NOMO-1 treated with DMSO at 0.1 percent for 48 hours (cell line): ENCODE measurements at regions not wholly inside any gene's neighbourhood (a gene's known extent, or its start where the extent isn't known, plus 50 kb on each side); places are given as distances from the start of the nearest gene placed in this dataset.
"Not testable (repeated sequence)": the region's sequence is repeated elsewhere in the genome, so short reads cannot be mapped to it uniquely, and the experiment has no call there.

ENCODE experiments used
- DNase-seq: peaks from one replicate; lab custom pipeline; 2025; ENCODE audit not compliant: unreplicated experiment; lab: John Stamatoyannopoulos, UW

DNA sequence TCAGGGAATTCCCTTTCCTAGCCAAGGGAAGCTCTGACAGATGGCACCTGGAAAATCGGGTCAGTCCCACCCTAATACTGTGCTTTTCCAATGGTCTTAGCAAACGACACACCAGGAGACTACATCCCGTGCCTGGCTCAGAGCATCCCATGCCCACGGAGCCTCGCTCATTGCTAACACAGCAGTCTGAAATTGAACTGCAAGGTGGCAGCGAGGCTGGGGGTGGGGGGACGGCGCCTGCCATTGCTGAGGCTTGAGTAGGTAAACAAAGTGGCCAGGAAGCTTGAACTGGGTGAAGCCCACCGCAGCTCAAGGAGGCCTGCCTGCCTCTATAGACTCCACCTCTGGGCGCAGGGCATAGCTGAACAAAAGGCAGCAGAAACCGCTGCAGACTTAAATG, 279.5 kb upstream of the LUZP2 start:
- not testable (repeated sequence) for DNase-seq

DNA sequence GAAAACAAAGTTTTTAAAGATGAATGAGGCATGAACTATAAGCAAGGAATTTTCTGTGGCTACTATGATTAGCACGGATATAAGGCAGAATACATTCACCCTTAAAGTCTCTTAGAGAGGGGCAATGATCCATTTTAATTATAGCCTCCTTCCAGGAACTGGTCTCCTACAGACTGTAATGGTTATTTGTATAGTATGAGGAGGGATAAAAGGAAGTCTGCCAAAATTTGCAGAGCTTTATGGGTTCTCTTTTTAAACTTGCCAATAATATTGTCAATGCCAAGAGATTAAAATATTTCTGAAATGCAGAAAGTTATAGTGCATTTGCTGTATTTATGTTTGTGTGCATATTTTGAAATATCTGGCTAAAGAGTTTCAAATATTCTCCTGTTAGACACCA, 271.4 kb upstream of the LUZP2 start:
- no peak for DNase-seq

DNA sequence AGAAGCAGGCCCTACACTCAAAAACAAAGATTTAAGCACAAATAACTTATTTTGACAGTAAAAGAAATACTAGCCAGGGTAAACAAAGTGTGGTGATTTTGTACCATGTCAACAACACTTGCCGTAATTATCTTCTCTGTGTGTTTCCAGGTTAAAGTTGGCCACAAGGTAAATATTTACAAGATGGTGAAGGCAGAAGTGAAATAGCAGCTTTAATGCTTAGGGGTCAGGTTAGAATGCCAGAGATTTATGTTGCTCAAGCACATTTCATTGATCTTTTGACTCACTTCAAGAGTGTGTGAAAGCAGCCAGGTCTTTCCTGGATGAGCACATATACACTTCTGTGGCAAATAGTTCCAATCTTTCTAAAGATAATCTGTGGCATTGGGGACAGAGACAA, 270.2 kb upstream of the LUZP2 start:
- no peak for DNase-seq

DNA sequence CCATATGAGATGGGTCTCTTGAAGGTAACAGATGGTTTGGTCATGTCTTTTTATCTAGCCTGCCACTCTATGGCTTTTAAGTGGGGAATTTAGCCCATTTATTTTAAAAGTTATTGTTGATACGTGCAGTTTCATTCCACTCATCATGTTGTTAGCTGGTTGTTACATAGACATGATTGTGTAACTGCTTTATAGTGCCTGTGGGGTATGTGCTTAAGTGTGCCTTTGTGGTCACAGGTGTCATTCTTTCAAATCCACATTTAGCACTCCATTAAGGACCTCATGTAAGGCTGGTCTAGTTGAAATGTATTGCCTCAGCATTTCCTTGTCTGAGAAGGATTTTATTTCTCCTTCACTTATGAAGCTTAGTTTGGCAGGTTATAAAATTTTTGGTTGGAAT, 263.8 kb upstream of the LUZP2 start:
- no peak for DNase-seq

DNA sequence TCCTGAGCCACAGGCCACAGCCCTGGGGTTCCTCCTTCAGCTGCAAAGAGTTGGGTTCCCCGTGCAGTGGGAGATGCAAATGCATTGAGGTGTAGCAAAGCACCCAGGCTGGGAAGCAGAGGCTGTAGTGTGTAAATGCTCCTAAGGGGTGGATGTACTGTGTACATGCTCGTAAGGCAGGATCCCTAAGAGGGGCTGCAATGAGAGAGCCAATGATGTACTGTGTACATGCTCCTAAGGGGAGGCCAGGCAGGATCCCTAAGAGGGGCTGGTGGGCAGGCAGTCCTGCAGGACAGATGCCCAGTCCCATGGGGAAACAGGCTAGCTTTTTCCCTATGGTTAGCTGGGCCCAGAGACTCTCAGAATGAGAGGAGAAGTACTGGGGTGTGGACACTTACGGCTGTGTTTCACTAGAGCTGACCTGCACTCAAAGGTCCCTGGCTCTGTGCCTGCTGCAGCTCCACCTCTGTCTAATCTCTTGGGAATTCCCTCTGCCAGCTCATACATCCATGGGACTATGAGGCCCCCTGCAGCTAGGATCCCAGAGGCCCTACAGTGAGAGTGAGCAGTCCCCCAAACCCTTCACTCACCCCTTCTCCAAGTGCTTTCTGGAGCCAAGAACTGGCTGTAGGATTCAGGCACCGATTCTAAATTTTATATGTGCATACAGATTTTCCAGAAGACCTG, 261.9 kb upstream of the LUZP2 start:
- DNase-seq, result no peak

- no peak for DNase-seq
Measured at GRCh38 chr11:24238771-24239645, 257.8 kb upstream of the LUZP2 start.

GRCh38 chr11:24239930-24240329, 256.9 kb upstream of the LUZP2 start:
- DNase-seq, result no peak

- no peak for DNase-seq
Measured at GRCh38 chr11:24240496-24241175, 256.2 kb upstream of the LUZP2 start.

- DNase-seq, result no peak
Measured at GRCh38 chr11:24246715-24247114, 250.1 kb upstream of the LUZP2 start.

DNA sequence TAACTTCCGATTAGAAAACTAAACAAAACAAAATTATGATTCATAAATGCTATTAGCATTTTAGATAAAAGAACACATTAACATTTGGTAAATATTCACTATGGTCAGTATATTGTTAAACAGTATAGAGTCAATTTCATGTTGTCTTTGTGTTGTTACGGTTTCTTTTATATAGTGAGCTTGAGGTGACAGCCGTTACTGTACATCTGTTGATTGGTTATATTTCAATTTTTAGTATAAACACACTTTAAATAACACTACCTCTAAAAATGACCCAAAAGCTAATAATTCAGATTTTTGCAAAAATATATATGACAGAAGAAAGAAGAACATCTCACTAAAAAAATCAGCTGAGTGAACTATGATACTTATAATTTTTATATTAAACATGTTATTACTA, 249.0 kb upstream of the LUZP2 start:
- DNase-seq, result no peak

- no peak for DNase-seq
Measured at GRCh38 chr11:24249921-24250320, 246.9 kb upstream of the LUZP2 start.

DNA sequence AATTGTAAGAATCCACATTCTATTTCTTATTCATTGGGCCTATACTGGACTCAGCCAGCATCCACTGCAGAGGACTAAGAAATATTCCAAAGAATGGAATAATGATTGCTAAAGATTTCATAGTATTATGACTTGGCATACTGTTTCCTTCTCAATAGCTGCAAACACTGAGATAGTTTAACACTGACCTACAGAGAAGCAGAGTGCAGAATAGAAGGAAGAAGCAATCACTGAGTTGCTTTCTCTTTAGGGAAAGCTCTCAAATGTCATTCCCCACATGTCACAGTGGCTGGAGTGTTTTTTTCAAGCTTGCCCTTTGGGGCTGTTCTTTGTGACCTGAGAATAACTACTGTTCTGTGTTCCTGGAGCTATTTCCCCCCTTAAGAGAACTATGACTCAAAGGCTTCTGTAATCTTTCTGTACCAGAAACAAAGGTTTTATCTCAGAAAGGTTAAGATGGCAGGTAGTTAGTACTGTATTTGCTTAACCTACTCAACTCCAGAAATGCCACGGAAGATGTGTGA, 243.6 kb upstream of the LUZP2 start:
- no peak for DNase-seq

GRCh38 chr11:24264868-24265267, 232.0 kb upstream of the LUZP2 start:
- DNase-seq, result no peak

GRCh38 chr11:24267014-24267413, 229.8 kb upstream of the LUZP2 start:
- DNase-seq, result no peak

DNA sequence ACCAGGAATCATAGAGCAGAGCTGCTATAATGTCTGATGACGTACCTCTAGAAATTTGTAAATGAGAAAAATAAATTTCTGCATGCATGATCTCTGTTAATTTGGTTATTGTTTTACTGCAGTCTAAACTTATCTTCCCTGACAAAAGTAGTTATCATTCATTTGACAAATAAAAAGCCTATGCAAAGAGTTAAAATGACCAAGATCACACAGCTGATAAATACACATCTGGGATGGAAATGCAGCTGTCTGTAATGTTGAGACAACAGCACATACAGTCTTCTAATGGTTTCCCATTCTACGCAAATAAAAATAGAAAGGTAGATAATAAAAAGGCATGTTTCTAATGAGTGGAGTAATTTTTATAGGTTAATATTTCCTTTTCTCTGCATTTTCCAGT, 225.1 kb upstream of the LUZP2 start:
- DNase-seq, result no peak

DNA sequence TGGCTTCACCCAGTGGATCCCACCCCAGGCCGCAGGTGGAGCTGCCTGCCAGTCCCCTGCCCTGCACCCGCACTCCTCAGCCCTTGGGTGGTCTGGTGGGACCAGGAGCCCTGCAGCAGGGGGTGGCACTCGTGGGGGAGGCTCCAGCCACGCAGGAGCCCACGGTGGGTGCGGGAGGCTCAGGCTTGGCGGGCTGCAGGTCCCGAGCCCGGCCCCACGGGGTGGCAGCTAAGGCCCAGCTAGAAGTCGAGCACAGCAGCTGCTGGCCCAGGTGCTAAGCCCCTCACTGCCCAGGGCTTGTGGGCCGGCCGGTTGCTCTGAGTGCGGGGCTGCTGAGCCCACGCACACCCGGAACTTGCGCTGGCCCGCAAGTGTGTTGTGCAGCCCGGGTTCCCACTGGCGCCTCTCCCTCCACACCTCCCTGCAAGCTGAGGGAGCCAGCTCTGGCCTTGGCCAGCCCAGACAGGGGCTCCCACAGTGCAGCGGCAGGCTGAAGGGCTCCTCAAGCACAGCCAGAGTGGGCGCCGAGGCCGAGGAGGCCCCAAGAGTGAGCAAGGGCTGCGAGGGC, 222.6 kb upstream of the LUZP2 start:
- DNase-seq, result not testable (repeated sequence)

DNA sequence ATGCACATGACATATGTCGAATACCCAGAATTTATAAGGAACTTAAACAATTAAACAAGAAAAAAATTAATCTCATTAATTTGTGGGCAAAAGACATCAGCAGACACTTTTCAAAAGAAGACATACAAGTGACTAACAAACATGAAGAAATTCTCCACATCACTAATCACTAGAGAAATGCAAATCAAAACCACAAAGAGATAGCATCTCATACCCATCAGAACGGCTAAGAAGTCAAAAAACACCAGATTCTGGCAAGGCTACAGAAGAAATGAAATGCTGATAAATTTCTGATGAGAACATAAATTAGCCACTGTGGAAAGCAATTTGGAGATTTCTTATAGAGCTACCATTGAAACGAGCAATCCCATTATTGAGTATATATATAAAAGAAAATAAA, 210.6 kb upstream of the LUZP2 start:
- DNase-seq, result no peak

- no peak for DNase-seq
Measured at GRCh38 chr11:24289301-24289700, 207.6 kb upstream of the LUZP2 start.

DNA sequence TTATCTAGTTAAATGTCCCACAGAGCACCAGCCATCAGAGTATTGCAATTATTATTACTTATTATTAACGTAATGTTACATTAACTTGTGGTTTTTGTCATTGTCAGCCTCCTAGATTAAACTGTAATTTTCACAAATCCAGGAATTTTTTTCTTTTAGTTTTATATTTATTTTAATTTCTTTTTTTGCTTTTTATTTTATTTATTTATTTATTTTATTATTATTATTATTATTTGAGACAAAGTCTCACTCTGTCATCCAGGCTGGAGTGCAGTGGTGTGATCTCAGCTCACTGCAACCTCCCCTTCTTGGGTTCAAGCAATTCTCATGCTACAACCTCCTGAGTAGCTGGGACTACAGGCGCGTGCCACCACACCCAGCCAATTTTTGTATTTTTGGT, 202.9 kb upstream of the LUZP2 start:
- no peak for DNase-seq

GRCh38 chr11:24295360-24295759, 201.5 kb upstream of the LUZP2 start:
- no peak for DNase-seq

DNA sequence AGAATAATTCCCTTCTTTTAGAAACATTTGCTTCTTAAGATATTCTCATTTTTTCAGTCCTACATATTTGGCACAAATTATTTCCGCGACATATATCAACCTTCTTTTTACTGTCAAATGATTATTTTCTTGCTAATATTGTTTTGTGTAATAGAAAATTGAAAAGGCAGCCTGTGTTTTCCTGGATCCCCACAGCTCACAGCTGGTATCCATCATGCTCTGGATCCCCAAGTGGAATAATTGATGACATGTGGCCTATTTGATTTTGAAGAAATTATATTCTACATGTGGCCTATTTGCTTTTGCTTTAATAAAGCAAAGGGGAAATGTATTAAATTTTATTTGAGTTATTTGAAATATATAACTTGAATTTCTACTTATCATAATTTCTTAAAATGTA, 199.4 kb upstream of the LUZP2 start:
- no peak for DNase-seq
